H4 (cell line): ENCODE measurements at regions not wholly inside any gene's neighbourhood (a gene's known extent, or its start where the extent isn't known, plus 50 kb on each side); places are given as distances from the start of the nearest gene placed in this dataset.

Source experiments
- DNase-seq: peaks from one replicate; pipeline ENCODE4 v3.0.0-alpha.2; 2015; ENCODE audit warnings: low spot score

- peak; percentile 49 for DNase-seq
Observed at GRCh38 chr13:107205318-107206104, 637.6 kb upstream of the ARGLU1 start.

DNA sequence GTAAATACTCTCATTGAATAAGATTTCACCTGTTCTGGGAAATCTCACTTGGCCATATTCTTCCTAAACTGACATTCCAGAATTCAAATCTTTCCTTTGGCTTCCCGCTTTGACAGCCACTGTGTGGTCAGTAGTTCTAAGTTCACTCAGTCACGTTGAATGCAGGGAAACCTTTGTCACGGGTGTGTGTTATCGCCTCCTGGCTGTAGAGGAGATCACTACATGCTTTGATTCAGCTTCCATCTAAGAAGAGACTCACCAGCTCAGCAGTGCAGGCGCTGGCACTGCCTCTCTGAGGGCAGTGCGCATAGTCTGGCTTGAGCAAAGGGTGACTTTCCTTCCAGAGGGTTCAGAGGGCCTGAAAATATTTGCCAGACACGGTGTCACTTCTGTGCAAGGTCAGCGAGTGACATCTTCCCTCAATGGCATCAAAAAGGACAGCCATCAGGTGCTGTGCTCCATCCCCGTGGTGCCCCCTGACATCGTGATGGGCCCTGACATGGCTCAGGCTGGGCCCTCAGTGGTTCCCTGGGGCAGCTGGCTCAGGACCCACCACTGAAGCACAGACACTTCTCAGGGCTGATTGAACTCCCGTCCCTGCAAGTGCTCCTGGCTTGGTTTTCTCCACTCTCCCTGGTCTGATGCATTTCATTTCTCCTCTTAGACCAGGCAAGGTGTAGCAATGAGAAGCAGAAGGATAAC, 635.4 kb upstream of the ARGLU1 start:
- DNase-seq, result peak; percentile 16

DNA sequence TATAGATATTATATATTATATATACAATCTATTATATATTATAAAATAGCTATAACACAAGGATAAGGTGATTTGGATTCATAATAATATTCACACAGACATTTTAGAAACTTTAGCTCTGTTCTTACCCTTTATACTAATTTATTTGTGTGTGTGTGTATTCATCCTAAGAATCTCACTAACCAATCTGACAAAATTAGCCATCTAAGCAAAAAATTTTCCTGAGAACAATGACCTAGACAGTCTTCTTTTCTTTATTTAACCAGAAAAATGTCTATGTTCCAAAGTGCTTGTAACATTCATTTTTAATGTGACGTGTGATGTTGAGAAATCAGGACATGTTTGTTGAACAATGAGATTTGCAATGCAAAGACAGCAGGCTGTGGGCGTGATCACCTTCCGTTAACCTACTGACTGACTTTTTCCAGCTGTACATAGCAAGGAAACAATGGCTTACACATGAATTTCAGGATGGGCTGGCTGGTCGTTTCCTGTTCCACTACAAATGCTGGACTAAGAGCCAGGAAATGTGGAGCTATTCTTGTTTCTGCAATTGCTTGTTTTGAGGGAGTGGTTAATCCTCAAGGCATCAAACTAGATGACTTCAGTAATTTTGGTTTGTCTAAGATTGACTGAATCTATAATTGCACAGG, 634.6 kb upstream of the ARGLU1 start:
- DNase-seq, result no peak

GRCh38 chr13:107200491-107200890, 632.6 kb upstream of the ARGLU1 start:
- DNase-seq, result no peak

DNA sequence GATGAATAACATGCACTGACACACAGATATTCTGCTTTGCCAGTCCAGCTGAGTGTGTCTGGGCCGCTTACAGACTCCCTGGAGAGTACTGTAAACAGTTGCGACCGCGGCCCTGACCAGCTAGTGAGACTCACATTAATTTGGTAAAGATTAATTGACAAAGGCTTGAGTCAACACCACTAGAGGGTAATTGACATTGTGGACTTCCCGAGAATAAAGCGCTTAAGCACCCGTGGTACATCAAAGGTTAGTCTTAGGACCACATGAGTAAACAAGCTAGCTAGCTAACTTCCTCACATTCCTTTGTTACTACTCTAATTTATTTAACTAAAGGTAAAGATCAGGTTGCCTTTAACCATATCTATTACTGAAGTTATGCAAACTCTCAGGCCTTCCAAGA, 624.4 kb upstream of the ARGLU1 start:
- DNase-seq, result peak; percentile 35

GRCh38 chr13:107190065-107190464, 622.1 kb upstream of the ARGLU1 start:
- DNase-seq, result no peak

GRCh38 chr13:107185889-107186288, 618.0 kb upstream of the ARGLU1 start:
- DNase-seq, result peak; percentile 60

GRCh38 chr13:107170270-107170931, 602.5 kb upstream of the ARGLU1 start:
- DNase-seq, result no peak

DNA sequence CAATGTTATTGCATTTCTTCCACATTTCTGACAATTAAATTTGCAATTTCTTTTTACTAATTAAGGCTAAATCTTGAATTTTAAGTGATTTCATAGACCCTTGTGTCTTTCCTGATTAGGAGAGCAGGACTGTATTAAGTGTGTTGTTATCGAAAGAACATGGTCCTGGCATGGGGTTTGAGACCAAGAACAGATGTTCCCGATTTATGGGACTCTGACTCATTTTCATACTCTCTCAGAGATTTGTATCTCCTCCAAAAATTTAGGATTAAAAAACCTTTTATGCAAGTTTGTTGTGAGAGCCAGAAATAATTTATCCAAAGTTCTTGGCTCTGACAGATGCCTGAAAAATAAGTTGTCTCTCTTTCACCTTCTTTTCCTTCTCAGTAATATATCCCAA, 589.3 kb upstream of the ARGLU1 start:
- DNase-seq, result no peak

- no peak for DNase-seq
Observed at GRCh38 chr13:107144432-107144831, 576.5 kb upstream of the ARGLU1 start.

GRCh38 chr13:107141767-107142166, 573.8 kb upstream of the ARGLU1 start:
- DNase-seq, result no peak

DNA sequence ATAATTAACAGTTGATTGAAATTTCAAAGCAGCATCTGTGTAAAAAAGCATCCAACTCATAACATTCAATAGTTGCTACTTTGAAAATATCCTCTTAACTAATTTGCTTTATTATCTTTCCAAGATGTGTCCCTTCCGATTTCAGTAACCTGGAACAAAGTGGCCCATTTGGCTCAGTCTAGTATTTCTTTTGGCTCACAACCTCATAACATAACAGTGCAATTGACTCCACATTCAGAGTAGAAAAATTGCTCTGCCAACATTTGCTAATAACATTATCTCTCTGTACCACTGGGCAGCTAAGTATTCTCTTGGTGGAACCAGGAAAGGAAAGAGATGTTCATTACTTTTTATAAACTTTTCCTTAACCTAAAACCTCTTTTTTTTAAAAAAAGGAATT, 571.1 kb upstream of the ARGLU1 start:
- DNase-seq, result no peak

DNA sequence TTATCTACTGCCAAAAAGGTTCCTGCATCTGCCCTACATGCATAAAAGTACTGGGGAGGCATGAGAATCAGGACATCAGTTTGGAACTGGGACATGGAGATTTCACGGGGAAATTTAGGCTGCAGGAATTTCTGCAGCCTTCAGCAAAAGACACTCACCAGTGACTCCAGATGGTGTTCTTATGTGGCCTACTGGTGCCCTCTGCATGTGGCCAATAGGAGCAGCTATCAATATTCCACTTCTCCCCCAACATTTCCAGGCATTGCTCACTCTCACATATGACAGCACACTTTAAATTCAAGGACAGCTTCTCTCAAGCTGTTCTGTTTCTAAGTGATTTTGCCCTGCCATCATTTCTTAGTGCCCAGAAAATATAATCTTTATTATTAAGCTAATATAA, 570.5 kb upstream of the ARGLU1 start:
- no peak for DNase-seq

DNA sequence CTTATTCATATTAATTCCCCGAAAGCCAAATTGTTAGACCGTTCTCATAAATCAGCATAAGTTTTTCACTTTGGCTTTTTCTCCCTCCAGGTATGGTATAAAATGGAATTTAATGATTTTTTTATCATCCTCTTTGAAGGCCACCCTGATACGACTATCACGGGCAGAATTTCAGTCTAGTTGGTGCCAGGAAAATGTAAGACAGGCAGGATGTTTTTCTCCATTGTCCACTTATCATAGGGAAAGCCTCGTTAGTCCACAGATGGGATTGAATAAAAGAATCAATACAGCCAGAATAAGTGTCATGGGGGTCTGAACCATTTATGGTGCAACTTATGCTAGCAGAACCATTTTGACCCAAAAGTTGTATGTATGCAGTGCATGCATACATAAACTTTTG, 566.0 kb upstream of the ARGLU1 start:
- no peak for DNase-seq

DNA sequence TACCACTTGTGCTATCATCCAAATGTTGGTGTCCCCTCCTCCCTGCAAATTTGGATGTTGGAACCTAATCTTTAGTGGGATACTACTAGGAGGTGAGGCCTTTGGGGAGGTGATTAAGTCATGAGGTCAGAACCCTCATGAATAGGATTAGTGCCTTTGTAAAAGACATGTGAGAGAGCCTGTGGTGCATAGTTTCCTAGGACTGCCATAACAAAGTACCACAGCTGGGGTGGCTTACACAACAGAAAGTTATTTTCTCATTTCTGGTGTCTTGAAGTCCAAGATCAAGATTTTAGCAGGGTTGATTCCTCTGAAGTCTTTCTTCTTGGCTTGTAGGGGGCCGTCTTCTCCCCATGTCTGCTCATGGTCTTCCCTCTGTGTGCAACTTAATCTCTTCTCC, 562.6 kb upstream of the ARGLU1 start:
- DNase-seq, result no peak

- no peak for DNase-seq
Observed at GRCh38 chr13:107124730-107125129, 556.8 kb upstream of the ARGLU1 start.

- no peak for DNase-seq
Observed at GRCh38 chr13:107124129-107124718, 556.3 kb upstream of the ARGLU1 start.

GRCh38 chr13:107121793-107122192, 553.9 kb upstream of the ARGLU1 start:
- no peak for DNase-seq

GRCh38 chr13:107119989-107120881, 552.3 kb upstream of the ARGLU1 start:
- no peak for DNase-seq

DNA sequence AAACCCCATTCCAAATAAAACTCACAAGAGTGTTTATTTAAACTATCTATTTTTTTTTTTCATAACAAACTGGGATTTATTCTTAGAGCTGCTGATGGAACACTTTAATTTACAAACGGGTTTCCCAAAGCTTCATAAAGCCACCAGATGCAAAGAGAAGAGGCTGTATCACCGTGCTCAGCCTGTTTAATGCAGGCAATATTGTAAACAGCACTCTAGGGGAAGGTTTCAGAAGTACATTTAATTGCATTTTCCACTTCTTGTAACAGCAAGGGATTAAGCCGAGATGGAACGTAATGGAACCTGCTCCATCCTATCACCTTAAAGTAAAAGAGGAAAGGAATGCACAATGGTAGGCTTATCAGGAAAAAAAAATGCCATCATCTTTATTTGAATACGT, 550.6 kb upstream of the ARGLU1 start:
- DNase-seq, result no peak
